GM18520 (cell line): ENCODE measurements at regions not wholly inside any gene's neighbourhood (a gene's known extent, or its start where the extent isn't known, plus 50 kb on each side); places are given as distances from the start of the nearest gene placed in this dataset.
A peak's percentile ranks its signal among the peaks of the same experiment; 100 is the strongest.

Experiments
- ATAC-seq: cut with Tn5 transposase; IDR thresholded peaks from one replicate; pipeline ENCODE4 v1.9.1; 2021; ENCODE audit not compliant: unreplicated experiment

DNA sequence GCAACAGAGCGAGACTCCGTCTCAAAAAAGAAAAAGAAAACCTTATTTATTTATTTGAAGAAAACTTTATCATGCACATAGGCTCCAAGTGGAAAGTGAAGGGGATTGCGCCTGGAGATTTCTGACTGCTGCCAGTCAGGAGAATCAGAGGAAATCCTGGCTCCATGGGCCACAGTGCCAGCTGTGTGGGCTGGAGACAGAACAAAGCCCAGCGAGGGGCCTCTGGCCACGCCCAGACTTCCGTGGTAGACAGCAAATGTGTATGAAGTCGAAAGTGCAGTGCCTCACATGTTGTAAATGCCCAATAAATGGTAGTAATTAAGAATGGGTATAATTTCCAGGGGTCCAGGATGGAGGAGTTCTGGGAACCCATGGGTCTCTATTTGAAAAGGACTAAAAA lies 75.8 kb upstream of the WWC1 start:
- ATAC-seq = no peak

- ATAC-seq = no peak
Measured at GRCh38 chr5:168216989-168217388, 74.5 kb upstream of the WWC1 start.

GRCh38 chr5:168217497-168217896 lies 73.9 kb upstream of the WWC1 start:
- no peak for ATAC-seq

GRCh38 chr5:168218746-168219145 lies 72.7 kb upstream of the WWC1 start:
- no peak for ATAC-seq

- ATAC-seq = peak; percentile 94
Measured at GRCh38 chr5:168219515-168220410, 71.7 kb upstream of the WWC1 start.

GRCh38 chr5:168224085-168224484 lies 67.4 kb upstream of the WWC1 start:
- no peak for ATAC-seq

GRCh38 chr5:168226012-168226411 lies 65.4 kb upstream of the WWC1 start:
- ATAC-seq = no peak

GRCh38 chr5:168227001-168227400 lies 64.4 kb upstream of the WWC1 start:
- no peak for ATAC-seq

GRCh38 chr5:168227973-168228615 lies 63.4 kb upstream of the WWC1 start:
- peak; percentile 100 for ATAC-seq

- no peak for ATAC-seq
Measured at GRCh38 chr5:168228668-168229067, 62.8 kb upstream of the WWC1 start.

DNA sequence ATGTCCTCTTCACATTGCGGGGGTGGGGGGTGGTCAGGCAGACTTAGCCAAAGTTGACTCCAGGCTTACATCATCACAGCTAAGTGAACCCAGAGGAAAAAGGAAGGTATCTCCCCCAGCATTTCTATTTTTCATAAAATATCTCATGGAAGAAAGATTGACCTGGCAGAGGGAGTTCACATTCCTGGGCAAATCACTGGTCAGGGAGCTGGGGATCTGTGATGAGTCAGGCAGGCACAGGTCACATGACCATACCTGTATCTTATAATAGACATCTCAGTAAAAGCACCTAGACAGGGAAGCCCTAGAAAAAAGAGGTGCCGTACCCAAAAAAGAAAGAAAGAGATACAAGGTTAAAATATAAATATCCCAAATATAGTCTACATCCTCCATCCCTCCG lies 57.3 kb upstream of the WWC1 start:
- no peak for ATAC-seq

DNA sequence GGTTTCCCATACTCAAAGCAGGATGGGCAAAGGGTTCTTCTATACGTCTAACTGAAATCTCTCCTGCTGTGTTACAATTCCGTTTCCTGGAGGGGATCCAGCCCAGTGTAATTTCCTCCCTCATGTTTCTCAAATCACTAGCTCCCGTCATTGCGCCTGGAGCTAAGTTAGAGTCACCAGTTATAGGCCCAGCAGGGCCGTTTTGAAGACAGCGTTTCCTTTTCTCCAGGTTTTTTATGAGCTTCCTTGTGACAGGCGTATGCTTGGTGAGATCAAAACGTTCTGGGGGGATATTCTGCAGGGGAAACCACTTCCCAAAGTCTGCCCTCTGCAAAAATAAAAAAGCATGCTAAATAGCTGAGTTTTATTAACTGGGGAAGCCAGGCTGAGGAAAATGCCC lies 53.0 kb upstream of the WWC1 start:
- no peak for ATAC-seq

- no peak for ATAC-seq
Measured at GRCh38 chr5:168239325-168239724, 52.1 kb upstream of the WWC1 start.
